Esophagus muscularis mucosa (tissue), 4 donors: ENCODE measurements at regions not wholly inside any gene's neighbourhood (a gene's known extent, or its start where the extent isn't known, plus 50 kb on each side); places are given as distances from the start of the nearest gene placed in this dataset.

ENCODE experiments used
- DNase-seq: peaks from one replicate; pipeline ENCODE4 v3.0.0-alpha.2; 2017; ENCODE audit errors: extremely low spot score
- H3K27ac ChIP-seq, 4 donors: fragments of 200-600 bp; sonication (generic); replicated peaks in 1 of 4; 1 replicate in 3 of 4; 2 replicates in 1 of 4; pipeline ENCODE4 v1.5.1; 2016 to 2019; ENCODE audit warnings: mild to moderate bottlenecking in 1 of 4
- H3K27me3 ChIP-seq, 4 donors: fragments of 200-600 bp; sonication (generic); one replicate each; pipeline versions ENCODE4 v1.5.1 to v1.6.0; 2016 to 2019
- H3K36me3 ChIP-seq, 4 donors: fragments of 200-600 bp; sonication (generic); one replicate each; pipeline ENCODE4 v1.5.1; 2016 to 2019
- H3K4me1 ChIP-seq, 4 donors: fragments of 200-600 bp; sonication (generic); one replicate each; pipeline ENCODE4 v1.5.1; 2016 to 2019
- H3K4me3 ChIP-seq, 4 donors: fragments of 200-600 bp; sonication (generic); 1 replicate in 2 of 4; 2 replicates in 2 of 4; pipeline ENCODE4 v1.5.1; 2016 to 2019; ENCODE audit warnings: mild to moderate bottlenecking in 4 of 4, moderate library complexity in 1 of 4
- H3K9me3 ChIP-seq, 4 donors: fragments of 200-600 bp; sonication (generic); 1 replicate in 3 of 4; 2 replicates in 1 of 4; pipeline ENCODE4 v1.5.1; 2016 to 2019
- EP300 ChIP-seq: sonication (generic); formaldehyde crosslinking; IDR thresholded peaks from one replicate; pipeline ENCODE4 v1.6.1; 2017; ENCODE audit warnings: antibody characterized with exemption
- POLR2A ChIP-seq: fragments of 450-650 bp; IDR thresholded peaks from one replicate; pipeline ENCODE4 v1.6.1; 2017; ENCODE audit warnings: antibody characterized with exemption, moderate library complexity, mild to moderate bottlenecking, low read depth
- POLR2AphosphoS5 ChIP-seq, 2 donors: sonication (generic); formaldehyde crosslinking; IDR thresholded peaks; one replicate each; pipeline ENCODE4 v1.6.1; 2017; ENCODE audit warnings: antibody characterized with exemption in 2 of 2
- WGBS: methylation state at CpG from one replicate; pipeline ENCODE4 v1.1.5; 2018; 5-methylcytosine and 5-hydroxymethylcytosine counted together
- intact Hi-C: fragments of 100-400 bp; cut with DNase I; formaldehyde crosslinking; loops from one replicate; pipeline ENCODE4 v1.15.1; 2023
- TF ChIP-seq, protein P1 (sequence below), 3 experiments: fragments of 200-600 bp in 2 of 3; fragments of 450-650 bp in 1 of 3; sonication (generic) in 2 of 3; IDR thresholded peaks; one replicate each; pipeline ENCODE4 v1.5.1; 2017 to 2019; ENCODE audit warnings: antibody characterized with exemption in 3 of 3, mild to moderate bottlenecking in 2 of 3, moderate library complexity in 1 of 3

DNA sequence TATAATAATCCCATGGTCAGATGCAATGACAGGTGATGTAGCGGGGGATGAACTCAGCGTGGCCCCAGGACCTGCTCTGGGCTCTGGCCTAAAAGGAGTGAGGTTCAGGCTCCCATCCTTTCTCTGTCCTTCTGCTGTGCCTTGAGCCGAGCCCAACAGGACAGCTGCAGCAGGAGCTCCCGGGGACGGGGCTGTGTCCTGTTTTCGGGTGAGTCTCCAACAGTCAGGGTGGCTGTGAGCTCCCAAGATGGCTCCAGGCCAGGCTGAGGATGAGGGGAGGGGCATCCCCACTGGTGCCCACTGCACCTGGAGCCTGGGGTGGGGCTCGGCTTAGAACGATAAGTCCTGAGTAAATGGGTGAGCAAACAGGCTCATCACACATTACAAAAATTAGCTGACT, 1385.0 kb downstream of the BRD1 start:
- intact Hi-C loops: no loop called here
- Histone ChIP-seq H3K27me3 (peaks cover 0 to 35% (median 0%) of the 10 kb centered on the region in 4 donors), H3K9me3 (no peaks in the 10 kb centered on the region), H3K27ac (no peak overlapping the region), H3K4me3 (no peak overlapping the region), H3K36me3 (no peaks in the 10 kb centered on the region), H3K4me1 (no peaks in the 10 kb centered on the region)
- 79% methylated on average over 8 of the region's 8 CpGs for WGBS
- no peak for TF ChIP-seq EP300
- no peak for TF ChIP-seq POLR2AphosphoS5 (IDR thresholded peaks at IDR 0.05)
- TF ChIP-seq, protein P1, sequence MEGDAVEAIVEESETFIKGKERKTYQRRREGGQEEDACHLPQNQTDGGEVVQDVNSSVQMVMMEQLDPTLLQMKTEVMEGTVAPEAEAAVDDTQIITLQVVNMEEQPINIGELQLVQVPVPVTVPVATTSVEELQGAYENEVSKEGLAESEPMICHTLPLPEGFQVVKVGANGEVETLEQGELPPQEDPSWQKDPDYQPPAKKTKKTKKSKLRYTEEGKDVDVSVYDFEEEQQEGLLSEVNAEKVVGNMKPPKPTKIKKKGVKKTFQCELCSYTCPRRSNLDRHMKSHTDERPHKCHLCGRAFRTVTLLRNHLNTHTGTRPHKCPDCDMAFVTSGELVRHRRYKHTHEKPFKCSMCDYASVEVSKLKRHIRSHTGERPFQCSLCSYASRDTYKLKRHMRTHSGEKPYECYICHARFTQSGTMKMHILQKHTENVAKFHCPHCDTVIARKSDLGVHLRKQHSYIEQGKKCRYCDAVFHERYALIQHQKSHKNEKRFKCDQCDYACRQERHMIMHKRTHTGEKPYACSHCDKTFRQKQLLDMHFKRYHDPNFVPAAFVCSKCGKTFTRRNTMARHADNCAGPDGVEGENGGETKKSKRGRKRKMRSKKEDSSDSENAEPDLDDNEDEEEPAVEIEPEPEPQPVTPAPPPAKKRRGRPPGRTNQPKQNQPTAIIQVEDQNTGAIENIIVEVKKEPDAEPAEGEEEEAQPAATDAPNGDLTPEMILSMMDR (IDR thresholded peaks at IDR 0.05): no peak
- TF ChIP-seq POLR2A: no peak
- DNase-seq: no peak

DNA sequence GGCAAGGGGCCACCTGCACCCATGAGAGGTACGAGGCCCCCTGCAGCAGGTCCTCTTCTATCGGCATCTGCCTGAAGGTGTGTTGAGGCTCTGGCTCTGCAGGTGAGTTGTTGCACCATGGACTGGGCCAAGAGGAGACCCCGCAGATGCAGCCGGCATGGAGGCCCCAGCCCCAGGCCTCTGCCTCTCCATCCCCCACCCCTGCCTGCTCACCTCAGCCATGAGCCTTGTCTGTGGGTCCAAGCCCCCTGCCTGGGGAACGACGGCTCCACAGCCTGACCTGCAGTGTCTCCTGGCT, 1386.2 kb downstream of the BRD1 start:
- no peaks in the 10 kb centered on the region for H3K4me1 ChIP-seq
- H3K36me3 ChIP-seq: no peaks in the 10 kb centered on the region
- intact Hi-C loops: no loop called here
- H3K27me3 ChIP-seq: peaks cover 0 to 30% (median 0%) of the 10 kb centered on the region in 4 donors
- no peak for DNase-seq
- no CpG with 5 or more reads among the region's 6 CpGs for WGBS
- TF ChIP-seq POLR2AphosphoS5 (IDR thresholded peaks at IDR 0.05) (no peak), EP300 (no peak), POLR2A (no peak)
- TF ChIP-seq, protein P1 (IDR thresholded peaks at IDR 0.05): no peak
- no peak overlapping the region for H3K4me3 ChIP-seq
- no peak overlapping the region for H3K27ac ChIP-seq
- H3K9me3 ChIP-seq: no peaks in the 10 kb centered on the region

DNA sequence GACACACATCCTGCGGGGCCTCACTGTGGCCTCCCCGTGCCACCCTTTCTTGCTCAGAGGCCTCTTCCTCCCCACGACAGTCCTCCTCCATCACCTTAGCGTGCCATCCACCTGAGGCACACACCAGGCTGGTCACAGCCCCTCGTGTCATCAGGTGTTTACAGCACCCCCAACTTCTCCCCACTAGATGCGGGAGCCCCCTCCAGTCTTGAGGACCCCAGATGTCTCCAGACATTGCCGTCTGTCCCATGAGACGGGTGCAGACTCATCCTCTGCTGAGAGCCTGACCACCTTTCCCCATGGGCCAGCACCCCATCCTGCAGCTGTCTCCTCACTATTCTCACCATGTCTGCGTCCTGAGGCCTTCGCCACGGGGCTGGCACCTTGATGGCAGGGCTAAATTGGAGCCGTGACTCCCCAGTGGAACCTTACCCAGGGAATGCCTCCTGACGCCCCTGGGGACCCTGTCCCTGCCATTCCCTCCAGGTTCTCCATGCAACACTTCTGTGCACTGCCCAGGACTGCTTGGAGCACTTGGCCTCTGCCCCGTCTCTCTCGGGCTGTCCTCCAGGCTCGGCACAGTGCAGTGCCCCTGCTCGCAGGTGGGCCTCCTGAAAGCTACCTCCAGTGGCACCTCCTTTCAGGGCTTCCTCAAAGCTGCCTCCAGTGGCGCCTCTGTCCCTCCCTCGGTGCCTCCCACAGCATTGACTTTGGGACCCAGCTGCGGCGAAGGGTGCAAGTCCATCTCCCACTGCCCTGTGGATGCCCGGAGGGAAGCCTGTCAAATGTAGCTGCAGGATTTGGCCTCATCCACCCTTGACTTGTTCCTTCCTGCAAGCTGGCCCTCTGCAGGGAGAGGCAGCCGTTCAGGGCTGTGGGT, 1386.8 kb downstream of the BRD1 start:
- intact Hi-C loops: no loop called here
- 91% methylated on average over 12 of the region's 23 CpGs for WGBS
- DNase-seq: no peak
- TF ChIP-seq POLR2A (no peak), EP300 (no peak), POLR2AphosphoS5 (IDR thresholded peaks at IDR 0.05) (no peak)
- TF ChIP-seq, protein P1 (IDR thresholded peaks at IDR 0.05): no peak
- no peak overlapping the region for H3K27ac ChIP-seq
- H3K36me3 ChIP-seq: no peaks in the 10 kb centered on the region
- H3K4me3 ChIP-seq: no peak overlapping the region
- no peaks in the 10 kb centered on the region for H3K9me3 ChIP-seq
- no peaks in the 10 kb centered on the region for H3K4me1 ChIP-seq
- H3K27me3 ChIP-seq: peaks cover 0 to 30% (median 0%) of the 10 kb centered on the region in 4 donors

DNA sequence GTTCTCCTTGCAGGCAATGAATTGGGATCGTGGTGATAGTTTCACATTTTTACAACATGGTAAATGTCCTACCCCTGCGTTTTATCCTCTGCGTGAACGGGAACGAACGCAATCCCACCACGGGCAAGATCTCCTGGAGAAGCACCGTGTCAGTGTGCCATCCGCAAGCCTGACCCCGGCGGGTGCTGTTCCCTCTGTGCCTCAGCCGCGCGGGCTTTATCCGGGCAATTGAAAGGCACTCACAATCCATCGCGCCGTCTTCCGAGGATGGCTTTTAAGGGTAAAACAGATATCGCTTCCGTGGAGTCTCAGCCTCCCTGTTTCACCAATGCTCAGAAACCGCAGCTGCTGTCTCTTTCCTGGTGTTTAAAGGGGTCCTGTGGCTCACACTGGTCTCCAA, 1387.5 kb downstream of the BRD1 start:
- H3K27me3 ChIP-seq: peaks cover 0 to 30% (median 0%) of the 10 kb centered on the region in 4 donors
- H3K36me3 ChIP-seq: no peaks in the 10 kb centered on the region
- no peak overlapping the region for H3K27ac ChIP-seq
- H3K4me1 ChIP-seq: no peaks in the 10 kb centered on the region
- DNase-seq: no peak
- 89% methylated on average over 22 of the region's 22 CpGs for WGBS
- no peaks in the 10 kb centered on the region for H3K9me3 ChIP-seq
- intact Hi-C loops: no loop called here
- no peak overlapping the region for H3K4me3 ChIP-seq
- TF ChIP-seq, protein P1 (IDR thresholded peaks at IDR 0.05): no peak
- TF ChIP-seq POLR2AphosphoS5 (IDR thresholded peaks at IDR 0.05) (no peak), EP300 (no peak), POLR2A (no peak)
